HG03039 (cell line): ENCODE measurements at regions not wholly inside any gene's neighbourhood (a gene's known extent, or its start where the extent isn't known, plus 50 kb on each side); places are given as distances from the start of the nearest gene placed in this dataset.
"Not testable (repeated sequence)": the region's sequence is repeated elsewhere in the genome, so short reads cannot be mapped to it uniquely, and the experiment has no call there.

Source experiments
- ATAC-seq: cut with Tn5 transposase; IDR thresholded peaks from one replicate; pipeline ENCODE4 v1.9.1; 2021; ENCODE audit warnings: mild to moderate bottlenecking, moderate library complexity; ENCODE audit not compliant: unreplicated experiment

- no peak for ATAC-seq
These were observed 134.6 kb upstream of the TBCA start for GRCh38 chr5:77910602-77911188.

GRCh38 chr5:77909237-77909636, 133.1 kb upstream of the TBCA start:
- ATAC-seq, result no peak

GRCh38 chr5:77908787-77909186, 132.6 kb upstream of the TBCA start:
- no peak for ATAC-seq

- no peak for ATAC-seq
These were observed 131.6 kb upstream of the TBCA start for GRCh38 chr5:77907786-77908185.

GRCh38 chr5:77906806-77907205, 130.7 kb upstream of the TBCA start:
- ATAC-seq, result no peak

GRCh38 chr5:77904362-77904761, 128.2 kb upstream of the TBCA start:
- no peak for ATAC-seq

GRCh38 chr5:77900691-77901090, 124.6 kb upstream of the TBCA start:
- ATAC-seq, result no peak

- no peak for ATAC-seq
These were observed 122.2 kb upstream of the TBCA start for GRCh38 chr5:77898385-77898784.

GRCh38 chr5:77896338-77896737, 120.2 kb upstream of the TBCA start:
- ATAC-seq, result no peak

- ATAC-seq, result not testable (repeated sequence)
These were observed 118.0 kb upstream of the TBCA start for GRCh38 chr5:77894103-77894502.

GRCh38 chr5:77893225-77893860, 117.2 kb upstream of the TBCA start:
- ATAC-seq, result no peak

GRCh38 chr5:77892061-77893010, 116.2 kb upstream of the TBCA start:
- ATAC-seq, result no peak

- no peak for ATAC-seq
These were observed 109.4 kb upstream of the TBCA start for GRCh38 chr5:77885519-77885918.

GRCh38 chr5:77882670-77883257, 106.6 kb upstream of the TBCA start:
- ATAC-seq, result no peak

GRCh38 chr5:77881528-77881927, 105.4 kb upstream of the TBCA start:
- ATAC-seq, result no peak

- ATAC-seq, result no peak
These were observed 101.6 kb upstream of the TBCA start for GRCh38 chr5:77877516-77878355.

- ATAC-seq, result no peak
These were observed 100.8 kb upstream of the TBCA start for GRCh38 chr5:77876862-77877502.

- no peak for ATAC-seq
These were observed 100.2 kb upstream of the TBCA start for GRCh38 chr5:77876316-77876715.

- no peak for ATAC-seq
These were observed 98.6 kb upstream of the TBCA start for GRCh38 chr5:77874691-77875090.

- ATAC-seq, result no peak
These were observed 97.1 kb upstream of the TBCA start for GRCh38 chr5:77873239-77873638.
